ENCODE measurements at regions not wholly inside any gene's neighbourhood (a gene's known extent, or its start where the extent isn't known, plus 50 kb on each side); places are given as distances from the start of the nearest gene placed in this dataset.

- no peak for DNase-seq (ENCODE audit: extremely low read depth, low read depth)
- no peak for TF ChIP-seq CTCF (IDR thresholded peaks at IDR 0.05; ENCODE audit: low read depth, low read length)
These were observed 395.7 kb downstream of the GALR1 start for GRCh38 chr18:77645170-77645872.

- no peak for DNase-seq (ENCODE audit: extremely low read depth, low read depth)
- TF ChIP-seq CTCF (IDR thresholded peaks at IDR 0.05; ENCODE audit: low read depth, low read length), result no peak
These were observed 397.8 kb downstream of the GALR1 start for GRCh38 chr18:77647472-77647871.

GRCh38 chr18:77648411-77648810 is 398.8 kb downstream of the GALR1 start:
- no peak for DNase-seq (ENCODE audit: extremely low read depth, low read depth)
- no peak for TF ChIP-seq CTCF (IDR thresholded peaks at IDR 0.05; ENCODE audit: low read depth, low read length)

GRCh38 chr18:77650799-77651385 is 401.2 kb downstream of the GALR1 start:
- peak; percentile 38 for TF ChIP-seq CTCF (IDR thresholded peaks at IDR 0.05; ENCODE audit: low read depth, low read length)
- no peak for DNase-seq (ENCODE audit: extremely low read depth, low read depth)

- no peak for DNase-seq (ENCODE audit: extremely low read depth, low read depth)
- no peak for TF ChIP-seq CTCF (IDR thresholded peaks at IDR 0.05; ENCODE audit: low read depth, low read length)
These were observed 401.8 kb downstream of the GALR1 start for GRCh38 chr18:77651441-77651840.

- TF ChIP-seq CTCF (IDR thresholded peaks at IDR 0.05; ENCODE audit: low read depth, low read length), result no peak
- DNase-seq (ENCODE audit: extremely low read depth, low read depth), result no peak
These were observed 404.1 kb downstream of the GALR1 start for GRCh38 chr18:77653792-77654191.

GRCh38 chr18:77654302-77654701 is 404.7 kb downstream of the GALR1 start:
- TF ChIP-seq CTCF (IDR thresholded peaks at IDR 0.05; ENCODE audit: low read depth, low read length), result no peak
- no peak for DNase-seq (ENCODE audit: extremely low read depth, low read depth)

Measured in AG09319 (cell line).